GM13976 (cell line): ENCODE measurements at regions not wholly inside any gene's neighbourhood (a gene's known extent, or its start where the extent isn't known, plus 50 kb on each side); places are given as distances from the start of the nearest gene placed in this dataset.

Experiments used
- DNase-seq: peaks from one replicate; pipeline ENCODE4 v3.0.0; 2012; ENCODE audit warnings: low spot score
- CTCF ChIP-seq: IDR thresholded peaks from 2 replicates; pipeline ENCODE4 v1.5.1; 2012; ENCODE audit warnings: borderline replicate concordance, mild to moderate bottlenecking; ENCODE audit not compliant: insufficient read depth; ENCODE audit errors: extremely low read depth, missing control alignments, control extremely low read depth
- in situ Hi-C: fragments of 300-500 bp; cut with MboI; formaldehyde crosslinking; loops from one replicate; pipeline ENCODE4 v1.12.0; 2022; ENCODE audit warnings: low sequenced_read_pairs, mixed read lengths, inconsistent platforms; ENCODE audit not compliant: unreplicated experiment

GRCh38 chr14:58961045-58961731 is 227.3 kb upstream of the DAAM1 start:
- DNase-seq, result no peak
- in situ Hi-C loops, result no loop called here
- TF ChIP-seq CTCF, result no peak

GRCh38 chr14:58963873-58964597 is 224.4 kb upstream of the DAAM1 start:
- TF ChIP-seq CTCF, result no peak

GRCh38 chr14:58964598-58964928 is 223.9 kb upstream of the DAAM1 start:
- in situ Hi-C loops, result no loop called here
- no peak for DNase-seq
- no peak for TF ChIP-seq CTCF

More at GRCh38 chr14:58963873-58964597, 224.4 kb upstream of the DAAM1 start:
- no peak for DNase-seq
- in situ Hi-C loops, result no loop called here

GRCh38 chr14:58965601-58966000 is 222.9 kb upstream of the DAAM1 start:
- no peak for DNase-seq
- in situ Hi-C loops, result no loop called here
- no peak for TF ChIP-seq CTCF

GRCh38 chr14:58966997-58967396 is 221.5 kb upstream of the DAAM1 start:
- in situ Hi-C loops, result no loop called here
- no peak for DNase-seq
- no peak for TF ChIP-seq CTCF

- TF ChIP-seq CTCF, result no peak
- in situ Hi-C loops, result no loop called here
- DNase-seq, result no peak
These were observed 218.3 kb upstream of the DAAM1 start for GRCh38 chr14:58969951-58970751.
